ENCODE measurements at regions not wholly inside any gene's neighbourhood (a gene's known extent, or its start where the extent isn't known, plus 50 kb on each side); places are given as distances from the start of the nearest gene placed in this dataset.
A peak's percentile ranks its signal among the peaks of the same experiment; 100 is the strongest.

GRCh38 chr2:158049129-158049855 lies 52.4 kb upstream of the UPP2 start:
- Histone ChIP-seq H3K4me1 (ENCODE audit: control insufficient read depth, insufficient read depth, low read length) (no peaks in the 10 kb centered on the region), H3K27me3 (ENCODE audit: control insufficient read depth, insufficient read depth, low read length) (no peaks in the 10 kb centered on the region), H3K9me3 (ENCODE audit: control insufficient read depth, low read depth, low read length) (no peaks in the 10 kb centered on the region), H3K27ac (ENCODE audit: low read length) (no peak overlapping the region), H3K36me3 (ENCODE audit: control insufficient read depth, insufficient read depth, low read length) (no peaks in the 10 kb centered on the region), H3K4me3 (ENCODE audit: low read length) (no peak overlapping the region)
- DNase-seq: no peak
- WGBS (ENCODE audit: insufficient coverage, low lambda C conversion rate): 83% methylated on average over 2 of the region's 3 CpGs

GRCh38 chr2:158048327-158048726 lies 53.3 kb upstream of the UPP2 start:
- Histone ChIP-seq H3K36me3 (ENCODE audit: control insufficient read depth, insufficient read depth, low read length) (no peaks in the 10 kb centered on the region), H3K9me3 (ENCODE audit: control insufficient read depth, low read depth, low read length) (no peaks in the 10 kb centered on the region), H3K4me3 (ENCODE audit: low read length) (no peak overlapping the region), H3K27ac (ENCODE audit: low read length) (no peak overlapping the region), H3K4me1 (ENCODE audit: control insufficient read depth, insufficient read depth, low read length) (no peaks in the 10 kb centered on the region), H3K27me3 (ENCODE audit: control insufficient read depth, insufficient read depth, low read length) (no peaks in the 10 kb centered on the region)
- DNase-seq: no peak
- no CpG with 5 or more reads among the region's 3 CpGs for WGBS (ENCODE audit: insufficient coverage, low lambda C conversion rate)

DNA sequence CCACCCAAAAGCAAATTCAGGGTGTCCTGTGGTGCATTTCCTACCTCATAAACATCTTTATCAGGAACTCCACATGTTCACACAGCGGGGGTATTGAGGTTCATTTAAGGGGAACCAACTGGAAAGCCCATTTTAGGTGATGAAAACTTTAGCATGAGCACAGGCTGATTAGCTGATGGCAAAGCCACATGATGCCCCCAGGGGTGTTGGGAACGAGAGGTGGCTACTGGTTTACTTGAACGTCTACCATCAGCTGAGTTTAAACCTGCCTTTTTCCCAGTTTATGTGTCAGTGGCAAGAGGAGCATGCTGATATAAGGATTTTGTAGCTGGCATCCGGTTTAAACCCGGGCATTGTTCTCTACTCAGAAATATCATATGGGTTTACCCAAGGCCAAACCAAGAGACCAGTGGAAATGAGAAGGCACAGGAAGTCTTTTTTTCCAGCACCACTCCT lies 54.5 kb upstream of the UPP2 start:
- DNase-seq: no peak
- Histone ChIP-seq H3K9me3 (ENCODE audit: control insufficient read depth, low read depth, low read length) (no peaks in the 10 kb centered on the region), H3K4me1 (ENCODE audit: control insufficient read depth, insufficient read depth, low read length) (no peaks in the 10 kb centered on the region), H3K36me3 (ENCODE audit: control insufficient read depth, insufficient read depth, low read length) (no peaks in the 10 kb centered on the region), H3K4me3 (ENCODE audit: low read length) (no peak overlapping the region), H3K27ac (ENCODE audit: low read length) (no peak overlapping the region), H3K27me3 (ENCODE audit: control insufficient read depth, insufficient read depth, low read length) (no peaks in the 10 kb centered on the region)
- no CpG with 5 or more reads among the region's 5 CpGs for WGBS (ENCODE audit: insufficient coverage, low lambda C conversion rate)

DNA sequence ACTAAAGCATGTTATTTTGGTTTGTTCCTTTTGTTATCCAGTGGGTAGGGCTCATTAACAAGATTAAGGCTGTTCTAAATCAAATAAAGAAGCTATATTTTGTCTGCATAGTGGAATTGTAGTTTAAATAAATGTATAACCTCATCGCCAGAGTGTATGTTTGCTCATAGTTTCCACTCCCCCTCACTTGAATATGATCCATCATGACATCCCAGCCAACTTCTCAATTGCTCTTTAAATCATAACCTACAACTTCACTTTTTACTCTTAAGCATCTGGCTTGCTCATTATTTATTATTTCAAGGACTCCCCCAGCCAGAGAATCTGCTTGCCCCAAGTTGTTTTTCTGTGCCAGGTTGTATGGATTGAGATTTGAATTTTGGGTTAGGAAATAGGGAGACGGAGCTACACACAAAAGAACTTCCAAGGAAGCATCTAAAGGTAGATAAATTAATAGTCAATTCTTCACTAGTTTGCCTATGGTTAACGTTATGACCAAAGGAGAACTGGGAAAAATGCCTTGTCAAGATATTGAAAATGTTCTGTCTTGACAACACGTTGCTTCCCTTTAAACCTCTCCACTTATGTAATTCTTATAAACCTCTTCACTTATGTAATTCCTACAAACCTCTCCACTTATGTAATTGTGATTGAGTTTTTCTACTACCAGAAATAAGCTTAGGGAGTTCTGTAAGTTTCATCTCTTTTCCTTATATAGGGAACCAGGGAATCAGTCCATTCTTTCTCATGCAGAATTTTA lies 55.4 kb upstream of the UPP2 start:
- no peak for DNase-seq
- WGBS (ENCODE audit: insufficient coverage, low lambda C conversion rate): 67% methylated on average over 2 of the region's 4 CpGs
- H3K27me3 ChIP-seq (ENCODE audit: control insufficient read depth, insufficient read depth, low read length): no peaks in the 10 kb centered on the region
- no peak overlapping the region for H3K4me3 ChIP-seq (ENCODE audit: low read length)
- no peaks in the 10 kb centered on the region for H3K4me1 ChIP-seq (ENCODE audit: control insufficient read depth, insufficient read depth, low read length)
- H3K9me3 ChIP-seq (ENCODE audit: control insufficient read depth, low read depth, low read length): no peaks in the 10 kb centered on the region
- H3K36me3 ChIP-seq (ENCODE audit: control insufficient read depth, insufficient read depth, low read length): no peaks in the 10 kb centered on the region
- no peak overlapping the region for H3K27ac ChIP-seq (ENCODE audit: low read length)

- H3K27me3 ChIP-seq (ENCODE audit: control insufficient read depth, insufficient read depth, low read length): no peaks in the 10 kb centered on the region
- peak in 1 of 2 donors; percentile 27 for DNase-seq
- no peaks in the 10 kb centered on the region for H3K9me3 ChIP-seq (ENCODE audit: control insufficient read depth, low read depth, low read length)
- no CpG with 5 or more reads among the region's 3 CpGs for WGBS (ENCODE audit: insufficient coverage, low lambda C conversion rate)
- no peak overlapping the region for H3K4me3 ChIP-seq (ENCODE audit: low read length)
- no peaks in the 10 kb centered on the region for H3K36me3 ChIP-seq (ENCODE audit: control insufficient read depth, insufficient read depth, low read length)
- no peaks in the 10 kb centered on the region for H3K4me1 ChIP-seq (ENCODE audit: control insufficient read depth, insufficient read depth, low read length)
- no peak overlapping the region for H3K27ac ChIP-seq (ENCODE audit: low read length)
Measured at GRCh38 chr2:158045362-158045761, 56.3 kb upstream of the UPP2 start.

- Histone ChIP-seq H3K4me3 (ENCODE audit: low read length) (no peak overlapping the region), H3K27me3 (ENCODE audit: control insufficient read depth, insufficient read depth, low read length) (no peaks in the 10 kb centered on the region), H3K4me1 (ENCODE audit: control insufficient read depth, insufficient read depth, low read length) (no peaks in the 10 kb centered on the region), H3K9me3 (ENCODE audit: control insufficient read depth, low read depth, low read length) (no peaks in the 10 kb centered on the region), H3K27ac (ENCODE audit: low read length) (no peak overlapping the region), H3K36me3 (ENCODE audit: control insufficient read depth, insufficient read depth, low read length) (no peaks in the 10 kb centered on the region)
- no CpG with 5 or more reads among the region's 5 CpGs for WGBS (ENCODE audit: insufficient coverage, low lambda C conversion rate)
- no peak for DNase-seq
Measured at GRCh38 chr2:158043181-158043948, 58.3 kb upstream of the UPP2 start.

- Histone ChIP-seq H3K9me3 (ENCODE audit: control insufficient read depth, low read depth, low read length) (no peaks in the 10 kb centered on the region), H3K36me3 (ENCODE audit: control insufficient read depth, insufficient read depth, low read length) (no peaks in the 10 kb centered on the region), H3K4me1 (ENCODE audit: control insufficient read depth, insufficient read depth, low read length) (no peaks in the 10 kb centered on the region), H3K27ac (ENCODE audit: low read length) (no peak overlapping the region), H3K27me3 (ENCODE audit: control insufficient read depth, insufficient read depth, low read length) (no peaks in the 10 kb centered on the region), H3K4me3 (ENCODE audit: low read length) (no peak overlapping the region)
- no CpG with 5 or more reads among the region's 6 CpGs for WGBS (ENCODE audit: insufficient coverage, low lambda C conversion rate)
- no peak for DNase-seq
Measured at GRCh38 chr2:158042666-158043065, 59.0 kb upstream of the UPP2 start.

- DNase-seq: no peak
- no CpG with 5 or more reads among the region's 2 CpGs for WGBS (ENCODE audit: insufficient coverage, low lambda C conversion rate)
- H3K36me3 ChIP-seq (ENCODE audit: control insufficient read depth, insufficient read depth, low read length): no peaks in the 10 kb centered on the region
Measured at GRCh38 chr2:158042245-158042644, 59.4 kb upstream of the UPP2 start.

DNA sequence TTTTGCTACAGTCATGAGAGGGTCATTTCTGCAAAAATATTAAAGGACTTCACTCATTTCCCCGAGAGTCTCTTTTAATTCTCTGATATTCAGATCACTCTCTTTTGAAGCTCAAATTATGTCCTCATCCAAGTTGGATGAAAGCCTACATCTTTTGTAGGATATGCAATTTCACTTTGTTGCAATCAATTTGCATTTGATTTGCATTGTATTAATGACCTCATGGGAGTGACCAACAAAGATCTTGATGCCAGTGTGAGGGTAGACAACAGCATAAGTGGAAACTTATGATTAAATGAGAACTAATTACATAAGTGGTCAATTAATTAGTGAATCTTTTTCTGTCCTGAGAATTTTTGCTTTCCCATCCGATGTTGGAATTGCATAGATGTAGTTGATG lies 60.3 kb upstream of the UPP2 start:
- DNase-seq: no peak
- H3K27ac ChIP-seq (ENCODE audit: low read length): no peak overlapping the region
- no peaks in the 10 kb centered on the region for H3K27me3 ChIP-seq (ENCODE audit: control insufficient read depth, insufficient read depth, low read length)
- H3K36me3 ChIP-seq (ENCODE audit: control insufficient read depth, insufficient read depth, low read length): no peaks in the 10 kb centered on the region
- no peak overlapping the region for H3K4me3 ChIP-seq (ENCODE audit: low read length)
- H3K9me3 ChIP-seq (ENCODE audit: control insufficient read depth, low read depth, low read length): no peaks in the 10 kb centered on the region
- no CpG with 5 or more reads among the region's 2 CpGs for WGBS (ENCODE audit: insufficient coverage, low lambda C conversion rate)
- no peaks in the 10 kb centered on the region for H3K4me1 ChIP-seq (ENCODE audit: control insufficient read depth, insufficient read depth, low read length)

More at GRCh38 chr2:158042245-158042644, 59.4 kb upstream of the UPP2 start:
- H3K27me3 ChIP-seq (ENCODE audit: control insufficient read depth, insufficient read depth, low read length): no peaks in the 10 kb centered on the region
- no peak overlapping the region for H3K4me3 ChIP-seq (ENCODE audit: low read length)
- H3K9me3 ChIP-seq (ENCODE audit: control insufficient read depth, low read depth, low read length): no peaks in the 10 kb centered on the region
- H3K27ac ChIP-seq (ENCODE audit: low read length): no peak overlapping the region
- H3K4me1 ChIP-seq (ENCODE audit: control insufficient read depth, insufficient read depth, low read length): no peaks in the 10 kb centered on the region

GRCh38 chr2:158038901-158039300 lies 62.8 kb upstream of the UPP2 start:
- no peak overlapping the region for H3K27ac ChIP-seq (ENCODE audit: low read length)
- H3K36me3 ChIP-seq (ENCODE audit: control insufficient read depth, insufficient read depth, low read length): no peaks in the 10 kb centered on the region
- no peak overlapping the region for H3K4me3 ChIP-seq (ENCODE audit: low read length)
- H3K9me3 ChIP-seq (ENCODE audit: control insufficient read depth, low read depth, low read length): no peaks in the 10 kb centered on the region
- no peaks in the 10 kb centered on the region for H3K27me3 ChIP-seq (ENCODE audit: control insufficient read depth, insufficient read depth, low read length)
- WGBS (ENCODE audit: insufficient coverage, low lambda C conversion rate): no CpG with 5 or more reads among the region's 5 CpGs
- H3K4me1 ChIP-seq (ENCODE audit: control insufficient read depth, insufficient read depth, low read length): peaks cover 5% of the 10 kb centered on the region
- DNase-seq: no peak

Data from large intestine (tissue), 3 donors.